ENCODE measurements at regions not wholly inside any gene's neighbourhood (a gene's known extent, or its start where the extent isn't known, plus 50 kb on each side); places are given as distances from the start of the nearest gene placed in this dataset.

DNA sequence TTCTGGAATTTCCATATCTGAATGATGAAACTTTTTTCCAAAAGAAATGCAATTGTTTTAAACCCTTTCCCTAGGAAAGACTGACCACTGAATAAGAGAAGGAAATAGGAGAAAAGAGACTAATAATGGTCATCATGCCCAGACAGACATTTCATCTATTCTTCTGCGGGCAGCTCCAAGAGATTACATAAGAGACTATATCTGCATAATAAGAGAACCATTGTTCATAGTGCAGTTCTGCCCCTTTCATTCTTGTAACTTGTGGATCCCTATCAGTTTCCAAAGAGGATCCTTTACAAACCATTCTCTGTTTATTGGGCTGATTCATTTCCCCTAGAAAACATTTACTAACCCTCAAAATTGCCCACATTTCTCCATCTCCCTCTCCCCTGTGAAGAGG lies 197.8 kb downstream of the FSCB start:
- no peaks in the 10 kb centered on the region for H3K27me3 ChIP-seq
- no peak overlapping the region for H3K4me3 ChIP-seq
- H3K9me3 ChIP-seq, result no peaks in the 10 kb centered on the region
- no peaks in the 10 kb centered on the region for H3K4me1 ChIP-seq
- no peak overlapping the region for H3K27ac ChIP-seq
- intact Hi-C loops (cut with DNase I), result no loop called here
- no peak for TF ChIP-seq POLR2A (IDR thresholded peaks at IDR 0.05)
- no peak for TF ChIP-seq POLR2AphosphoS5 (IDR thresholded peaks at IDR 0.05; ENCODE audit: insufficient read depth in 1 of 2, low read depth in 1 of 2)
- TF ChIP-seq, protein P1, sequence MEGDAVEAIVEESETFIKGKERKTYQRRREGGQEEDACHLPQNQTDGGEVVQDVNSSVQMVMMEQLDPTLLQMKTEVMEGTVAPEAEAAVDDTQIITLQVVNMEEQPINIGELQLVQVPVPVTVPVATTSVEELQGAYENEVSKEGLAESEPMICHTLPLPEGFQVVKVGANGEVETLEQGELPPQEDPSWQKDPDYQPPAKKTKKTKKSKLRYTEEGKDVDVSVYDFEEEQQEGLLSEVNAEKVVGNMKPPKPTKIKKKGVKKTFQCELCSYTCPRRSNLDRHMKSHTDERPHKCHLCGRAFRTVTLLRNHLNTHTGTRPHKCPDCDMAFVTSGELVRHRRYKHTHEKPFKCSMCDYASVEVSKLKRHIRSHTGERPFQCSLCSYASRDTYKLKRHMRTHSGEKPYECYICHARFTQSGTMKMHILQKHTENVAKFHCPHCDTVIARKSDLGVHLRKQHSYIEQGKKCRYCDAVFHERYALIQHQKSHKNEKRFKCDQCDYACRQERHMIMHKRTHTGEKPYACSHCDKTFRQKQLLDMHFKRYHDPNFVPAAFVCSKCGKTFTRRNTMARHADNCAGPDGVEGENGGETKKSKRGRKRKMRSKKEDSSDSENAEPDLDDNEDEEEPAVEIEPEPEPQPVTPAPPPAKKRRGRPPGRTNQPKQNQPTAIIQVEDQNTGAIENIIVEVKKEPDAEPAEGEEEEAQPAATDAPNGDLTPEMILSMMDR (IDR thresholded peaks at IDR 0.05), result no peak
- H3K36me3 ChIP-seq, result no peaks in the 10 kb centered on the region
- DNase-seq (ENCODE audit: extremely low spot score in 2 of 2), result no peak

DNA sequence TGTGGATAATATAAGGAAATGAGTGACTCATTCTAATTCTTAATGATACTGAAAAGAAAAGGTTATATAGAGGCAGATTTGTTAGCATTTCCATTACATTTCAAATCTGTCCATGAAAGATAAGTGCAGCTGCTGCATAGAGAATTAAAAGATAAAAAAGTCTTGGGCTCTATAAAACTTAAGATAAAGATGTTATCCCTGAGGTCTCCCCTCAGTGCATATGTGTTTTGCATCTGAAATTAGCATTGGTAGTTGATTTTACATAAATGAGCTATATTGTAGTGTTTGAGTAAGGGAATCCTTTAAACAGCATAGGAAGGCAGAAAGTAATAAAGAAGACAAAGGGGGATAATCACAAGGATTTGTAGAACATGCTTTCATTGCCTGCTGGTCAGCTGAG lies 206.2 kb downstream of the FSCB start:
- intact Hi-C loops (cut with DNase I), result no loop called here
- Histone ChIP-seq H3K9me3 (no peaks in the 10 kb centered on the region), H3K27me3 (no peaks in the 10 kb centered on the region), H3K4me3 (no peak overlapping the region), H3K27ac (no peak overlapping the region), H3K36me3 (no peaks in the 10 kb centered on the region), H3K4me1 (no peaks in the 10 kb centered on the region)
- TF ChIP-seq POLR2AphosphoS5 (IDR thresholded peaks at IDR 0.05; ENCODE audit: insufficient read depth in 1 of 2, low read depth in 1 of 2), result no peak
- TF ChIP-seq, protein P1 (IDR thresholded peaks at IDR 0.05), result no peak
- TF ChIP-seq POLR2A (IDR thresholded peaks at IDR 0.05), result no peak
- DNase-seq (ENCODE audit: extremely low spot score in 2 of 2), result no peak

- no peaks in the 10 kb centered on the region for H3K27me3 ChIP-seq
- intact Hi-C loops (cut with DNase I), result no loop called here
Observed at GRCh38 chr14:44297437-44297836, 209.6 kb downstream of the FSCB start.

GRCh38 chr14:44291366-44291915 lies 215.6 kb downstream of the FSCB start:
- H3K27ac ChIP-seq, result no peak overlapping the region
- no peaks in the 10 kb centered on the region for H3K27me3 ChIP-seq
- H3K4me1 ChIP-seq, result no peaks in the 10 kb centered on the region
- intact Hi-C loops (cut with DNase I), result no loop called here
- no peak overlapping the region for H3K4me3 ChIP-seq
- H3K36me3 ChIP-seq, result no peaks in the 10 kb centered on the region
- no peaks in the 10 kb centered on the region for H3K9me3 ChIP-seq
- TF ChIP-seq POLR2A (IDR thresholded peaks at IDR 0.05) (no peak), POLR2AphosphoS5 (IDR thresholded peaks at IDR 0.05; ENCODE audit: insufficient read depth in 1 of 2, low read depth in 1 of 2) (no peak)
- TF ChIP-seq, protein P1 (IDR thresholded peaks at IDR 0.05), result no peak
- no peak for DNase-seq (ENCODE audit: extremely low spot score in 2 of 2)

More at GRCh38 chr14:44297437-44297836, 209.6 kb downstream of the FSCB start:
- H3K36me3 ChIP-seq, result no peaks in the 10 kb centered on the region
- no peak overlapping the region for H3K27ac ChIP-seq
- no peak for DNase-seq (ENCODE audit: extremely low spot score in 2 of 2)
- H3K4me3 ChIP-seq, result no peak overlapping the region
- H3K4me1 ChIP-seq, result no peaks in the 10 kb centered on the region
- TF ChIP-seq POLR2AphosphoS5 (IDR thresholded peaks at IDR 0.05; ENCODE audit: insufficient read depth in 1 of 2, low read depth in 1 of 2) (no peak), POLR2A (IDR thresholded peaks at IDR 0.05) (no peak)
- TF ChIP-seq, protein P1 (IDR thresholded peaks at IDR 0.05), result no peak
- H3K9me3 ChIP-seq, result no peaks in the 10 kb centered on the region

DNA sequence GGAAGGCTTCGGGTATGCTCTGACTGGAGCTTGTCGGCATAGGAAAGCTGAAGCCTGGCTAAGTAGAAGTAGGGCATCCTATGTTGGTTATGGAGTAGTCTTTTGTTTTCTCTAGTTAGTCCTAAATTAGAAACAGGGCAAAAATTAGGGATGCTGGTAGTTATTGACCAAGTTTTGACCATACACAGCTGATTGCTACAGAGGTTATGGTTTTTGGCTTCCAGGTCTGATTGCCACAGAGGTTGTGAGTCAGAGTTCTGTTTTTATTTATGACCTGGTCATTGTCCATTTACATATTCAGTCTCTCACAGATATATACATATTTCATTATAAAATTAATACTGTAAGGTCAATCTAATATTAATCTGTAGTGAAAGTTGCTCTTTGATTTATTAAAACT lies 219.2 kb downstream of the FSCB start:
- Histone ChIP-seq H3K4me1 (no peaks in the 10 kb centered on the region), H3K4me3 (no peak overlapping the region), H3K27me3 (no peaks in the 10 kb centered on the region), H3K36me3 (no peaks in the 10 kb centered on the region), H3K9me3 (no peaks in the 10 kb centered on the region), H3K27ac (no peak overlapping the region)
- DNase-seq (ENCODE audit: extremely low spot score in 2 of 2), result no peak
- intact Hi-C loops (cut with DNase I), result no loop called here
- TF ChIP-seq, protein P1 (IDR thresholded peaks at IDR 0.05), result no peak
- TF ChIP-seq POLR2AphosphoS5 (IDR thresholded peaks at IDR 0.05; ENCODE audit: insufficient read depth in 1 of 2, low read depth in 1 of 2) (no peak), POLR2A (IDR thresholded peaks at IDR 0.05) (no peak)
